ENCODE measurements at regions not wholly inside any gene's neighbourhood (a gene's known extent, or its start where the extent isn't known, plus 50 kb on each side); places are given as distances from the start of the nearest gene placed in this dataset.

GRCh38 chr1:232891656-232892317, 58.6 kb upstream of the NTPCR start:
- DNase-seq (ENCODE audit: low read depth): no peak
- TF ChIP-seq CTCF (IDR thresholded peaks at IDR 0.05; ENCODE audit: low read depth, low read length, missing control alignments): no peak

DNA sequence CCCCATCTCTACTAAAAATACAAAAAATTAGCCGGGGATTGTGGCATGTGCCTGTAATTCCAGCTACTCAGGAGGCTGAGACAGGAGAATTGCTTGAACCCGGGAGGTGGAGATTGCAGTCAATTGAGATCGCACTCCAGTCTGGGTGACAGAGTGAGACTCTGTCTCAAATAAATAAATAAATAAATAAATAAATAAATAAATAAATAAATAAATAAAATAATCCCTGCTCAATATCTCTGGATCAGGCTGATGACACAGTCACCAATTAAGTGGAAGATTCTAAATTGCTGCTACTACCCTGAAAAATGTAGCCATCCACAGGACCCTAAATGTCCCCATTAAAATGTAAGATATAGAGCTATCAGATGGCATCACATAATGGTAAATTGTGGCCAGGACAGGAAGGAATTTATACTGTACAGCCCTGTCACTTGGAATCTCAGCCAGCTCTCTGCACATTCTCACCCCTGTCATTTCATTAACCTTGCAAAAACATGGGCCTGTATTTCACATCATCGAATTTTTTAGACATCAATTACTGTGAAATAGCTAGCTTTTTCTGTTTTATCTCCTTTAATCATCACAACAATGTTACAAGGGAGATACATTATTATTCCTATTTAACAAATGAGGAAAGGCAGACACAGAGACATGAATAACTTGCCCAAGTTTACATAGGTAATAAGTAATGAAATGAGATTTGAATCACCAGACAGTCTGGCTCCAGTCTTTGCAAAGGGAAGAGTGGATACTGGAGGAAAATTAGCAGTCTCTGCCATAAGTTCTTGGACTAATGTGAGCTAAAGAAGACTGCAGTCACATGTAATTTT, 56.7 kb upstream of the NTPCR start:
- no peak for TF ChIP-seq CTCF (IDR thresholded peaks at IDR 0.05; ENCODE audit: low read depth, low read length, missing control alignments)
- no peak overlapping the region for H3K4me3 ChIP-seq (ENCODE audit: low read depth, low read length)
- DNase-seq (ENCODE audit: low read depth): no peak

More at GRCh38 chr1:232891656-232892317, 58.6 kb upstream of the NTPCR start:
- H3K4me3 ChIP-seq (ENCODE audit: low read depth, low read length): no peak overlapping the region

GRCh38 chr1:232894436-232894835, 56.0 kb upstream of the NTPCR start:
- TF ChIP-seq CTCF (IDR thresholded peaks at IDR 0.05; ENCODE audit: low read depth, low read length, missing control alignments): no peak
- H3K4me3 ChIP-seq (ENCODE audit: low read depth, low read length): no peak overlapping the region
- no peak for DNase-seq (ENCODE audit: low read depth)

GRCh38 chr1:232897949-232898465, 52.4 kb upstream of the NTPCR start:
- no peak overlapping the region for H3K4me3 ChIP-seq (ENCODE audit: low read depth, low read length)
- no peak for DNase-seq (ENCODE audit: low read depth)
- TF ChIP-seq CTCF (IDR thresholded peaks at IDR 0.05; ENCODE audit: low read depth, low read length, missing control alignments): no peak

GRCh38 chr1:232899268-232899667, 51.1 kb upstream of the NTPCR start:
- H3K4me3 ChIP-seq (ENCODE audit: low read depth, low read length): no peak overlapping the region
- TF ChIP-seq CTCF (IDR thresholded peaks at IDR 0.05; ENCODE audit: low read depth, low read length, missing control alignments): no peak
- DNase-seq (ENCODE audit: low read depth): no peak

GRCh38 chr1:232899839-232900238, 50.6 kb upstream of the NTPCR start:
- TF ChIP-seq CTCF (IDR thresholded peaks at IDR 0.05; ENCODE audit: low read depth, low read length, missing control alignments): no peak
- H3K4me3 ChIP-seq (ENCODE audit: low read depth, low read length): no peak overlapping the region
- DNase-seq (ENCODE audit: low read depth): no peak

Data from GM12864 (cell line).